H9 (cell line): ENCODE measurements at regions not wholly inside any gene's neighbourhood (a gene's known extent, or its start where the extent isn't known, plus 50 kb on each side); places are given as distances from the start of the nearest gene placed in this dataset.

ENCODE experiments used
- DNase-seq: peaks from one replicate; pipeline ENCODE4 v3.0.0-alpha.2; 2017
- H2AFZ ChIP-seq: one replicate; pipeline ENCODE4 v1.6.1; 2013; ENCODE audit warnings: mild to moderate bottlenecking, low read length, control low read depth, moderate library complexity
- H2AK5ac ChIP-seq: 2 replicates; pipeline ENCODE4 v1.6.1; 2013; ENCODE audit warnings: low read length, control low read depth, mixed read lengths; ENCODE audit not compliant: insufficient read length
- H2BK120ac ChIP-seq: one replicate; pipeline ENCODE4 v1.6.1; 2013; ENCODE audit warnings: low read depth, mild to moderate bottlenecking, low read length, control low read depth, inconsistent platforms; ENCODE audit not compliant: poor library complexity, severe bottlenecking
- H2BK12ac ChIP-seq: 2 replicates; pipeline ENCODE4 v1.6.1; 2013; ENCODE audit warnings: low read length, control low read depth, mixed read lengths, low read depth; ENCODE audit not compliant: insufficient read length
- H2BK15ac ChIP-seq: 2 replicates; pipeline ENCODE4 v1.6.1; 2013; ENCODE audit warnings: low read depth, low read length, control low read depth
- H2BK20ac ChIP-seq: one replicate; pipeline ENCODE4 v1.6.1; 2013; ENCODE audit warnings: low read depth, mild to moderate bottlenecking, low read length, control low read depth, inconsistent platforms; ENCODE audit not compliant: poor library complexity, severe bottlenecking
- H2BK5ac ChIP-seq: 2 replicates; pipeline ENCODE4 v1.6.1; 2013; ENCODE audit warnings: low read length, control low read depth, mixed read lengths; ENCODE audit not compliant: insufficient read length
- H3K14ac ChIP-seq: 2 replicates; pipeline ENCODE4 v1.6.1; 2013; ENCODE audit warnings: low read length, control low read depth; ENCODE audit not compliant: insufficient read depth
- H3K18ac ChIP-seq: 2 replicates; pipeline ENCODE4 v1.6.1; 2013; ENCODE audit warnings: low read depth, mild to moderate bottlenecking, mixed read lengths, low read length, control low read depth; ENCODE audit not compliant: insufficient read length
- H3K23ac ChIP-seq: 2 replicates; pipeline ENCODE4 v1.6.1; 2013; ENCODE audit warnings: low read length, control low read depth, mixed read lengths, low read depth; ENCODE audit not compliant: insufficient read length
- H3K23me2 ChIP-seq: 2 replicates; pipeline ENCODE4 v1.6.1; 2013; ENCODE audit warnings: low read depth, mild to moderate bottlenecking, mixed read lengths, low read length, control low read depth; ENCODE audit not compliant: insufficient read length, poor library complexity, severe bottlenecking
- H3K27ac ChIP-seq: 2 replicates; pipeline ENCODE4 v1.5.1; 2013; ENCODE audit warnings: low read length, control low read depth, mixed read lengths, low read depth; ENCODE audit not compliant: insufficient read length
- H3K27me3 ChIP-seq: 2 replicates; pipeline ENCODE4 v1.6.1; 2013; ENCODE audit warnings: low read length, control low read depth, inconsistent platforms; ENCODE audit not compliant: insufficient read depth
- H3K4ac ChIP-seq: 2 replicates; pipeline ENCODE4 v1.6.1; 2013; ENCODE audit warnings: low read depth, mild to moderate bottlenecking, control low read depth, inconsistent platforms, low read length, moderate library complexity
- H3K4me1 ChIP-seq: 2 replicates; pipeline ENCODE4 v1.6.1; 2013; ENCODE audit warnings: low read length, control low read depth, inconsistent platforms; ENCODE audit not compliant: insufficient read depth
- H3K4me2 ChIP-seq: 2 replicates; pipeline ENCODE4 v1.6.1; 2013; ENCODE audit warnings: low read length, control low read depth, mixed read lengths; ENCODE audit not compliant: insufficient read length, insufficient read depth
- H3K56ac ChIP-seq: 2 replicates; pipeline ENCODE4 v1.6.1; 2013; ENCODE audit warnings: low read depth, mild to moderate bottlenecking, mixed read lengths, low read length, control low read depth; ENCODE audit not compliant: insufficient read length
- H3K79me1 ChIP-seq: 2 replicates; pipeline ENCODE4 v1.6.1; 2013; ENCODE audit warnings: low read depth, mild to moderate bottlenecking, moderate library complexity, low read length, control low read depth, inconsistent platforms; ENCODE audit not compliant: insufficient read depth, poor library complexity, severe bottlenecking
- H3K79me2 ChIP-seq: 2 replicates; pipeline ENCODE4 v1.6.1; 2013; ENCODE audit warnings: low read length, control low read depth, inconsistent platforms; ENCODE audit not compliant: insufficient read depth
- H3K9ac ChIP-seq: 2 replicates; pipeline ENCODE4 v1.6.1; 2013; ENCODE audit warnings: low read length, control low read depth, mixed read lengths; ENCODE audit not compliant: insufficient read length; ENCODE audit errors: extremely low read depth
- H3K9me3 ChIP-seq: one replicate; pipeline ENCODE4 v1.6.1; 2013; ENCODE audit warnings: low read depth, low read length, inconsistent platforms; ENCODE audit not compliant: control insufficient read depth
- H3T11ph ChIP-seq: one replicate; pipeline ENCODE4 v1.6.1; 2013; ENCODE audit warnings: mild to moderate bottlenecking, low read length, control low read depth, inconsistent platforms
- H4K20me1 ChIP-seq: one replicate; pipeline ENCODE4 v1.6.1; 2013; ENCODE audit not compliant: control insufficient read depth, insufficient read length, insufficient read depth
- H4K5ac ChIP-seq: 2 replicates; pipeline ENCODE4 v1.6.1; 2013; ENCODE audit warnings: low read depth, mild to moderate bottlenecking, mixed read lengths, low read length, control low read depth; ENCODE audit not compliant: insufficient read length
- H4K8ac ChIP-seq: replicated peaks from 2 replicates; pipeline ENCODE4 v1.6.1; 2013; ENCODE audit warnings: low read length, control low read depth, mixed read lengths, low read depth; ENCODE audit not compliant: insufficient read length
- H4K91ac ChIP-seq: 2 replicates; pipeline ENCODE4 v1.6.1; 2013; ENCODE audit warnings: low read depth, mild to moderate bottlenecking, moderate library complexity, mixed read lengths, low read length, control low read depth; ENCODE audit not compliant: insufficient read length
- H3K27ac Mint-ChIP-seq, 3 experiments: 2 replicates in 2 of 3; 3 replicates in 1 of 3; pipeline ENCODE4 v1.8.0; 2020 to 2021; ENCODE audit warnings: mixed read lengths in 3 of 3, mild to moderate bottlenecking in 1 of 3, moderate library complexity in 1 of 3
- H3K27me3 Mint-ChIP-seq: 2 replicates; pipeline ENCODE4 v1.8.0; 2021; ENCODE audit warnings: low read depth, mild to moderate bottlenecking, moderate library complexity, mixed read lengths
- H3K36me3 Mint-ChIP-seq, 3 experiments: 2 replicates in 2 of 3; 3 replicates in 1 of 3; pipeline ENCODE4 v1.8.0; 2020 to 2021; ENCODE audit warnings: low read depth in 3 of 3, mixed read lengths in 3 of 3; ENCODE audit not compliant: insufficient read depth in 1 of 3
- H3K4me1 Mint-ChIP-seq, 2 experiments: 2 replicates each; pipeline ENCODE4 v1.8.0; 2020; ENCODE audit warnings: mixed read lengths in 2 of 2
- H3K4me3 Mint-ChIP-seq, 2 experiments: 2 replicates in 1 of 2; 3 replicates in 1 of 2; pipeline ENCODE4 v1.8.0; 2020 to 2021; ENCODE audit warnings: mild to moderate bottlenecking in 2 of 2, mixed read lengths in 2 of 2, moderate library complexity in 1 of 2
- H3K9me3 Mint-ChIP-seq, 2 experiments: 2 replicates in 1 of 2; 3 replicates in 1 of 2; pipeline ENCODE4 v1.8.0; 2020; ENCODE audit warnings: mild to moderate bottlenecking in 2 of 2, mixed read lengths in 2 of 2, moderate library complexity in 1 of 2
- WGBS: extraction: QIAGEN DNeasy Blood & Tissue Kit; methylation state at CpG from one replicate; pipeline ENCODE4 v1.1.7; 2013; ENCODE audit warnings: missing lambda C conversion rate, low lambda C conversion rate, mixed read lengths; ENCODE audit not compliant: insufficient read length; ENCODE audit errors: extremely low coverage; 5-methylcytosine and 5-hydroxymethylcytosine counted together
- TF ChIP-seq, protein P1 (sequence below): fragments of 200-600 bp; sonication (generic); conservative IDR thresholded peaks from 3 replicates; pipeline ENCODE4 v1.8.0; 2021; ENCODE audit warnings: antibody characterized with exemption, mild to moderate bottlenecking

GRCh38 chrX:20969565-20969964 lies 404.7 kb upstream of the CNKSR2 start:
- no peaks in the 10 kb centered on the region for H3K23me2 ChIP-seq
- Mint-ChIP-seq H3K27me3 (no peaks in the 10 kb centered on the region; the same call in 1 of the 2 replicates), H3K27ac (no peak overlapping the region), H3K4me3 (no peak overlapping the region), H3K9me3 (peaks cover 0 to 33% of the 10 kb centered on the region in 2 experiments; a peak in 3 of 5 replicates), H3K36me3 (peaks cover 2 to 10% (median 5%) of the 10 kb centered on the region in 3 experiments; a peak in 5 of 7 replicates), H3K4me1 (peaks cover 37 to 53% of the 10 kb centered on the region in 2 experiments)
- DNase-seq, result no peak
- H3K56ac ChIP-seq, result no peak overlapping the region
- no peaks in the 10 kb centered on the region for H3K27me3 ChIP-seq
- no peaks in the 10 kb centered on the region for H3K79me1 ChIP-seq
- no peak overlapping the region for H4K8ac ChIP-seq
- H4K20me1 ChIP-seq, result no peaks in the 10 kb centered on the region
- peaks cover 7% of the 10 kb centered on the region; the same call in 1 of the 2 replicates for H3K4me1 ChIP-seq
- H3K18ac ChIP-seq, result no peak overlapping the region
- no peak overlapping the region for H2AK5ac ChIP-seq
- no peak overlapping the region for H3K4ac ChIP-seq
- H2BK12ac ChIP-seq, result no peak overlapping the region
- no peak overlapping the region for H4K91ac ChIP-seq
- H3K4me2 ChIP-seq, result no peak overlapping the region
- no peak overlapping the region for H3K9ac ChIP-seq
- peaks cover 11% of the 10 kb centered on the region for H3K9me3 ChIP-seq
- no peak overlapping the region for H2AFZ ChIP-seq
- H2BK15ac ChIP-seq, result no peak overlapping the region
- H2BK20ac ChIP-seq, result no peak overlapping the region
- TF ChIP-seq, protein P1, sequence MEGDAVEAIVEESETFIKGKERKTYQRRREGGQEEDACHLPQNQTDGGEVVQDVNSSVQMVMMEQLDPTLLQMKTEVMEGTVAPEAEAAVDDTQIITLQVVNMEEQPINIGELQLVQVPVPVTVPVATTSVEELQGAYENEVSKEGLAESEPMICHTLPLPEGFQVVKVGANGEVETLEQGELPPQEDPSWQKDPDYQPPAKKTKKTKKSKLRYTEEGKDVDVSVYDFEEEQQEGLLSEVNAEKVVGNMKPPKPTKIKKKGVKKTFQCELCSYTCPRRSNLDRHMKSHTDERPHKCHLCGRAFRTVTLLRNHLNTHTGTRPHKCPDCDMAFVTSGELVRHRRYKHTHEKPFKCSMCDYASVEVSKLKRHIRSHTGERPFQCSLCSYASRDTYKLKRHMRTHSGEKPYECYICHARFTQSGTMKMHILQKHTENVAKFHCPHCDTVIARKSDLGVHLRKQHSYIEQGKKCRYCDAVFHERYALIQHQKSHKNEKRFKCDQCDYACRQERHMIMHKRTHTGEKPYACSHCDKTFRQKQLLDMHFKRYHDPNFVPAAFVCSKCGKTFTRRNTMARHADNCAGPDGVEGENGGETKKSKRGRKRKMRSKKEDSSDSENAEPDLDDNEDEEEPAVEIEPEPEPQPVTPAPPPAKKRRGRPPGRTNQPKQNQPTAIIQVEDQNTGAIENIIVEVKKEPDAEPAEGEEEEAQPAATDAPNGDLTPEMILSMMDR, result no peak
- H3K23ac ChIP-seq, result no peak overlapping the region
- no peak overlapping the region for H2BK5ac ChIP-seq
- no peak overlapping the region for H3K14ac ChIP-seq
- no peak overlapping the region for H3K27ac ChIP-seq
- H3T11ph ChIP-seq, result no peak overlapping the region
- no CpG with 5 or more reads among the region's 1 CpG for WGBS
- H4K5ac ChIP-seq, result no peak overlapping the region
- H3K79me2 ChIP-seq, result no peaks in the 10 kb centered on the region
- no peak overlapping the region for H2BK120ac ChIP-seq
